ENCODE measurements at regions not wholly inside any gene's neighbourhood (a gene's known extent, or its start where the extent isn't known, plus 50 kb on each side); places are given as distances from the start of the nearest gene placed in this dataset.
"Not testable (repeated sequence)": the region's sequence is repeated elsewhere in the genome, so short reads cannot be mapped to it uniquely, and the experiment has no call there.

DNA sequence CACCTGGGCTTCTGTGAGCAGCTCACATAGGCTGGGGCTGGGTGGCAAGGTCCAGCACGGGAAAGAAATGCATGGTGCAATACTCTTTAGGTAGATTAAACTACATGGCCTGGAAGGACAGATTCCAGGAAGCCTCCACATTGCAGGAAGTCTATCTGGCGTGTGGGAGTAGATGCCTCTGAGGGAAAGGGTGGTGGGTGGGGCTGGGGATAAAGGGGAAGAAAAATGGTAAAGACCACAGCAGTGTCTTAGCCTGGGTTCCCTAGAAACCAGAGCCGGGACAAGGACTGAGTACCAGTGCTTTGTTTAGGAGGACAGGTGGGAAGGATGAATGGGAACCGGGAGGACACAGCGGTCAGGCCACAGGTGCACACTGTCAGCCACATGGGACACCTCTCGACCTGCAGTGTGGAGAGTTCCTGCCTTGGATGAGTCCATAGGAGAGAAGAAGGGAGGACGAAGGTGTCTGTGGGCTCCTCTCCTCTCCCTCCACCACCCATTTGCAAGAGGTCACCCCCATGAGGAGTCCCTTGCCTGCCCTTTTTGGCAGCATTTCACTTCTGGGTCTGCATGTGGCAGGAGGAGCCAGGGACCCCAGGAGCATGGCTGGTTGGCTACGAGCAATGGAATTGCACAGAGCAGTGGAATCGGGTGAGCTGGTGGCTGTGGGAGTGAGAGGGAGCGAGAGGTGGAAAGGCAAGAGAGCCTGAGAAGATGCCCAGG, 91.5 kb upstream of the HS6ST1 start:
- Mint-ChIP-seq H3K27ac (no peak overlapping the region), H3K36me3 (ENCODE audit: low read depth) (no peaks in the 10 kb centered on the region), H3K9me3 (no peaks in the 10 kb centered on the region), H3K27me3 (ENCODE audit: insufficient read depth) (no peaks in the 10 kb centered on the region), H3K4me1 (ENCODE audit: low read depth) (no peaks in the 10 kb centered on the region), H3K4me3 (no peak overlapping the region)
- DNase-seq (ENCODE audit: low spot score): no peak
- intact Hi-C loops (cut with micrococcal nuclease): no loop called here

DNA sequence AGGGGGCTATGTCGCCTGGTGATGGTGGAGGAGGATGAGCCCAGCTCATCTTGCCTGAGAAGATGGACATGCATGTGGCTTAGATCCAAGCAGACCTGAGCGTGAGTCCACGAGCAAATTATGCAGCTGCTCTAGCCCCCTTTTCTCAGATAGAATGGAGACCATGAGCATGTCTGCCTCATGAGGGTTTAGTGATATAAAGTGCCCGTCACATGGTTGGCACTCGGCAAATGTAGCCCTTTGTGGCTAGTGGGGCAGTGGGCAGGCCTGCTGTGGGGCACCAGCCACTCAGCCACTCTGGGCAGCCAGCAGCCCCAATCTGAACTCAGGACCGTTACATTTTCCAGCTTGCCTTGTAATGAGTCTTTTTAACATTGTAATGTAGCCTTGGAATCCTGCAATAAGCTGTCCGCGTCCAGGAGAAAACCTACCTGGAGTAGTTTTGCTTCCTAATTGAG, 92.1 kb upstream of the HS6ST1 start:
- H3K27ac Mint-ChIP-seq: no peak overlapping the region
- H3K4me3 Mint-ChIP-seq: no peak overlapping the region
- H3K4me1 Mint-ChIP-seq (ENCODE audit: low read depth): no peaks in the 10 kb centered on the region
- H3K36me3 Mint-ChIP-seq (ENCODE audit: low read depth): no peaks in the 10 kb centered on the region
- no peak for DNase-seq (ENCODE audit: low spot score)
- intact Hi-C loops (cut with micrococcal nuclease): no loop called here
- no peaks in the 10 kb centered on the region for H3K27me3 Mint-ChIP-seq (ENCODE audit: insufficient read depth)
- no peaks in the 10 kb centered on the region for H3K9me3 Mint-ChIP-seq

DNA sequence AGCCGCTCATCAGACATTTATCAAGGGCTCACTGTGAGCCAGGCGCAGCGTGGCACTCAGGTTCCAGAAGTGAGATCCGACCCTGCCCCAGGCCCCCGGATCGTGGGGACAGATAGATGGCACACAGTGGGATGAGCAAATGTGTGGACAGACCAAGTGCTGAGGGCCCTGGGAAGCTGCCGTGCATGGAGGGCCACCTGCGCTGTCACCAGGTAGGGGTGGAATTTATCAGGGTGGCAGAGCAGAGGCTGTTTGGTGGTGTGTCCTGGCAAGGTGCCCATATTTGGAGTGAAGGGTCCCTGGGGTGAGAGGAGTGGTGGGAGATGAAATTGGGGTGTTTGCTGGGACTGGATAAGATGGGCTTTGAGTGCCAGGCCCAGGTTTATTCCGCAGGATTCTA, 92.8 kb upstream of the HS6ST1 start:
- Mint-ChIP-seq H3K27me3 (ENCODE audit: insufficient read depth) (no peaks in the 10 kb centered on the region), H3K36me3 (ENCODE audit: low read depth) (no peaks in the 10 kb centered on the region), H3K9me3 (no peaks in the 10 kb centered on the region), H3K27ac (no peak overlapping the region), H3K4me3 (no peak overlapping the region), H3K4me1 (ENCODE audit: low read depth) (no peaks in the 10 kb centered on the region)
- intact Hi-C loops (cut with micrococcal nuclease): no loop called here
- no peak for DNase-seq (ENCODE audit: low spot score)

DNA sequence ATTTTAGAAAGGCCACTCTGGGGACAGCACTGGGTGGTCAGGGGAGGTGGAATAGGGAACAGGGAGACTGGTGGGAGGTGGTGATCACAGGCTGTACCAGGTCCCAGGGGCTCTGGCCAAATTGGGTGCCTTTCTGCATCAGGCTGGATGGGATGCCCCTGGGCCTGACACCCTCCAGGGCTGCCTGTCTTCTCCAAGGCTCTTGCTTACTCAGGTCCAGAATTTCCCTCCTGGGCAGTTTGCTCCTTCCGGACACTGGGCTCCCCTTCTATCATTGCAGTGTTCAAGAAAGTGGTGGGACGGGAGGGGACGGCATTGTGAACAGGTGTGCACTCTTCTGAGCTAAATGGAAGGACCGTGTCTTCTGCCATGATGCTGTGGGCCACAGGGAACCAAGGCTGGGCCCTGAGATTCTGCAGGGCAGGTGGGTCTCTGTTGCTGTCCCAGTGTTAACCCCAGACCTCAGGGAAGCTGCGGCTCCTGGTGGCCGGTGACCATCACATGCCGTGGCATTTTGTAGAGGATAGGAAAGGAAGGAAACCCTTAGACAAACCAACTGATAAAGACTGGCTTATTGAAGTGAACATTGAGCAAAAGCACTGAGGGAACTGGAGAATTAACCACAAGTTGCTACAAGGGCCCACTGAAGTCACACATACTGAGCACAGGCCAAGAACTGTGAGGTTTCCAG, 93.7 kb upstream of the HS6ST1 start:
- no peaks in the 10 kb centered on the region for H3K36me3 Mint-ChIP-seq (ENCODE audit: low read depth)

DNA sequence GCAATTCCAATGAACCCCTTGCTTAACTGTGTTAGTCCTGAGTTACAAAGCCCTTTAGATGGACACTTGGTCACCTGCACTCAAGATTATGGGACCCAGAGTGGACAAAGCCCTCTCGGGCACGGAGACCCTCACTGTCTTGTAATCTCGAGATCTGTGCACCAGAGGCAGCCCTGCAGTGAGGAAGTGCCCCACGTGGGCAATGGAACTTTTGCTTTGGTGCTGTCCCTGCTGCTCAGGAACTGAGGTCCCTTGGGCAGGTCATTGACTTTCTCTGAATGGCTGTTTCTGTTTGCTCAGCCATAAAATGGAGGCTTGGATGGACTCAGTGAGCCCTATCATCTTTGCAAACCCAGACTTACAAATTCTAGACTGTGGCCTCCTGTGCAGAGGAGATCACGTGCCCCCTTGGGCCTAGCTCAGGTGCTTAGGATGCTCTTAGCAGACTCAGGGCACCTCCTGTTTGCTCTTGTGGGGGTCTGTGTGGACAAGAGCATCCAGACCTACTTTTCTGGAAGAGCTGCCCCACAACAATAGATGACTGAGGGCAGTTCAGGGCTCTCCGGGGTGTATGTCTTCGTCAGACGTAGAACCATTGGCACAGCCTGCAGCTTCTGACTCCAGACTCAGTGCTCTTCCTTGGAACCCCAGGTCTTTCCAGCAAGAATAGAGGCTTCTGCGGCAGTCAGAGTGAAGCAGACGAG, 94.5 kb upstream of the HS6ST1 start:
- Mint-ChIP-seq H3K27ac (no peak overlapping the region), H3K27me3 (ENCODE audit: insufficient read depth) (no peaks in the 10 kb centered on the region), H3K9me3 (no peaks in the 10 kb centered on the region), H3K4me1 (ENCODE audit: low read depth) (no peaks in the 10 kb centered on the region), H3K4me3 (no peak overlapping the region), H3K36me3 (ENCODE audit: low read depth) (no peaks in the 10 kb centered on the region)
- intact Hi-C loops (cut with micrococcal nuclease): no loop called here
- DNase-seq (ENCODE audit: low spot score): no peak

More for the DNA sequence above, 93.7 kb upstream of the HS6ST1 start:
- intact Hi-C loops (cut with micrococcal nuclease): no loop called here
- DNase-seq (ENCODE audit: low spot score): no peak
- no peaks in the 10 kb centered on the region for H3K9me3 Mint-ChIP-seq
- no peaks in the 10 kb centered on the region for H3K27me3 Mint-ChIP-seq (ENCODE audit: insufficient read depth)
- H3K4me1 Mint-ChIP-seq (ENCODE audit: low read depth): no peaks in the 10 kb centered on the region
- no peak overlapping the region for H3K27ac Mint-ChIP-seq
- no peak overlapping the region for H3K4me3 Mint-ChIP-seq

DNA sequence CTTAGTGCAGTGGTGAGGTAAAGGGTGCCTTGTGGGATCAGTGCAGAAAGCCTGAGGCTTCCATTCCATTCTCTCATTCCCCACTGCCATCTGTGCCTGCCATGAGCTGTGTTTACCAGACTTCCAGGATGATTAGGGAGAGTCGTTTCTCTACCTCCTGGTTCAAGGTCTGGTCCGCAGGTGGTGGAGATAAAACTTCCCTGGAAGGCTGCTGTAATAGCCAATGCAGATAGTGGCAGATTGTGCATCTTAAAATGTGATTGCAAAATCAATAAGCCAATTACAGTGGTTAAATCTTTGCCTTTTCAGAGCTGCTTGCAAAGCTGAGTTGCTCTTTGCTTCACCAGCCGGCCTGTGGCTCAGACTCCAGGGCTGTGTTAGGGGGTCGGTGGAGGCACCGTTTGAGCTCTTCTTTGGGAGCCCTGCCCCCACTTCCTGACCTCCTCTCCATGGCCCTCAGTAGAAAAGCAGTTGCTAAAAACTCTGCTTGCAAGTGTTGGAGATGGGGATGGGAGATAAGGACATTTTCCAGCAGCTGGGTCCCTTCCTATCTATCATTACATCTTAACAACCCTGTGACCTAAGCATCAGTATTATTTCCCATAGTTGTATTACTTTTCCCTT, 95.2 kb upstream of the HS6ST1 start:
- intact Hi-C loops (cut with micrococcal nuclease): no loop called here
- no peaks in the 10 kb centered on the region for H3K36me3 Mint-ChIP-seq (ENCODE audit: low read depth)
- no peaks in the 10 kb centered on the region for H3K4me1 Mint-ChIP-seq (ENCODE audit: low read depth)
- no peaks in the 10 kb centered on the region for H3K9me3 Mint-ChIP-seq
- no peaks in the 10 kb centered on the region for H3K27me3 Mint-ChIP-seq (ENCODE audit: insufficient read depth)
- DNase-seq (ENCODE audit: low spot score): no peak
- H3K27ac Mint-ChIP-seq: no peak overlapping the region
- H3K4me3 Mint-ChIP-seq: no peak overlapping the region

DNA sequence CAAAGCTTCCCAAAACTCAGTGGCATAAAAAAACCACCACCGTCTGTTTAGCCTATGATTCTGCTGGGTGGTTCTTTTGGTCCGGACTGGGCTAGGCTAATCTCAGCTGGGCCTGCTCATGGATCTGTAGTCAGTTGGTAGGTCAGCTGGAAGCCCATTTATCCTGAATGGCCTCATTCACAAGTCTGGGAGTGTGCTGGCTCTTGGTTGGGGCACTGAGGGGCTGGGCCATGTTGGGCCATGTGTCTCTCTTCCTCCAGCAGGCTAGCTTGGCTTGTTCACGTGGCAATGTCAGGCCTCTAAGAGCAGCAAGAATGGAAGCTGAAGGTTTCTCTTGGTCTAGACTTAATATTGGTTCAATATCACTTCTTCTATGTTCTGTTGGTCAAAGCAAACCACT, 95.7 kb upstream of the HS6ST1 start:
- H3K36me3 Mint-ChIP-seq (ENCODE audit: low read depth): no peaks in the 10 kb centered on the region
- DNase-seq (ENCODE audit: low spot score): no peak

DNA sequence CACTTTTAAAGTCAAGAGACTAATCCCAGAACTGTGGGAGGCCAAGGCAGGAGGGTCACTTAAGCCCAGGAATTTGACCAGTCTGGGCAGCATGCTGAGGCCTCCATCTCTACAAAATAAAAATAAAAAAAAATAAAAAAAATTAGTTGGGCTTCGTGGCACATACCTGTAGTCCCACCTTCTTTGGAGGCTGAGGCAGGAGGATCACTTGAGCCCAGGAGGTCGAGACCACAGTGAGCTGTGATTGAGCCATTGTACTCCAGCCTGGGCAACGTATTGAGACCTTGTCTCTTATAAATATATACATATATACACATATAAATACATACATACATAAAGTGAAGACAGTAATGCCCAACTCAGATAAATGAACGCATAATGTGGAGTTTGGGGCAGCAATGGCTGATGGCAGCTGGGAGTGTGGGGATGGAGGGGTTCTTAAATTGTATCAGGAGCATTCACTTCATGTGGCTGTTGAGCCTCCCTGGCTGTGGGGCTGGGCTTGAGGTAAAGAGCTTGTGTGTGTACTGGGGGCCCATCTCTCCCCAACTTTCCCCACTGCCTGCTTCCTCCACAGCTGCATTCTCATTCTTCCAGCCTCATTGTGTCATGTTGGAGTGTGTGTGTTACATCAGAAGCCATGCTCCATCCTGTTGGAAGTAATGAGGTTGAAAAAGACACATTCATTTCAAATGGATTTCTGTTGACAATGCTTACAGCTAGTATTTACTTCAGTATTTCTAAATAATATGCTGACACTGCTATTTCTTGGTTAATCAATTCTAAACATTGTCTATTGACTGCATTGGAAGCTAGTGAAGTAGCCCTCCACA, 96.5 kb upstream of the HS6ST1 start:
- H3K27me3 Mint-ChIP-seq (ENCODE audit: insufficient read depth): no peaks in the 10 kb centered on the region
- intact Hi-C loops (cut with micrococcal nuclease): no loop called here
- no peak overlapping the region for H3K27ac Mint-ChIP-seq
- no peak for DNase-seq (ENCODE audit: low spot score)
- H3K4me3 Mint-ChIP-seq: no peak overlapping the region
- no peaks in the 10 kb centered on the region for H3K9me3 Mint-ChIP-seq
- no peaks in the 10 kb centered on the region for H3K4me1 Mint-ChIP-seq (ENCODE audit: low read depth)
- no peaks in the 10 kb centered on the region for H3K36me3 Mint-ChIP-seq (ENCODE audit: low read depth)

More for the DNA sequence above, 95.7 kb upstream of the HS6ST1 start:
- H3K27ac Mint-ChIP-seq: no peak overlapping the region
- H3K4me3 Mint-ChIP-seq: no peak overlapping the region
- no peaks in the 10 kb centered on the region for H3K9me3 Mint-ChIP-seq
- intact Hi-C loops (cut with micrococcal nuclease): no loop called here
- no peaks in the 10 kb centered on the region for H3K4me1 Mint-ChIP-seq (ENCODE audit: low read depth)
- H3K27me3 Mint-ChIP-seq (ENCODE audit: insufficient read depth): no peaks in the 10 kb centered on the region

DNA sequence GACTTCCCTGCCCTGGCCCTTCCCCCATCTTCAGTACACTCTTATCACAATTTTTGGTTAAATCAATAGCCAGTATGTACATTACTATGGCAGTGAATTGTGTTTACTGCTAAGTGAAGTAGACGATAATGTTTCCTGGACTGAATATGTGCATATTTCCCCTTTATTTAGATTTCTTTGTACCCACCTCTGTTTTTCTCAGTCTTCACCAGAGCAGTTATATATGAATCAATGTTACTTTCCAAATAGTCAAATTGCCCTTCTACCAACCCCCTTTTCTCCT, 97.1 kb upstream of the HS6ST1 start:
- Mint-ChIP-seq H3K27me3 (ENCODE audit: insufficient read depth) (no peaks in the 10 kb centered on the region), H3K36me3 (ENCODE audit: low read depth) (no peaks in the 10 kb centered on the region), H3K4me3 (no peak overlapping the region), H3K4me1 (ENCODE audit: low read depth) (no peaks in the 10 kb centered on the region), H3K27ac (no peak overlapping the region), H3K9me3 (no peaks in the 10 kb centered on the region)
- DNase-seq (ENCODE audit: low spot score): no peak
- intact Hi-C loops (cut with micrococcal nuclease): no loop called here

DNA sequence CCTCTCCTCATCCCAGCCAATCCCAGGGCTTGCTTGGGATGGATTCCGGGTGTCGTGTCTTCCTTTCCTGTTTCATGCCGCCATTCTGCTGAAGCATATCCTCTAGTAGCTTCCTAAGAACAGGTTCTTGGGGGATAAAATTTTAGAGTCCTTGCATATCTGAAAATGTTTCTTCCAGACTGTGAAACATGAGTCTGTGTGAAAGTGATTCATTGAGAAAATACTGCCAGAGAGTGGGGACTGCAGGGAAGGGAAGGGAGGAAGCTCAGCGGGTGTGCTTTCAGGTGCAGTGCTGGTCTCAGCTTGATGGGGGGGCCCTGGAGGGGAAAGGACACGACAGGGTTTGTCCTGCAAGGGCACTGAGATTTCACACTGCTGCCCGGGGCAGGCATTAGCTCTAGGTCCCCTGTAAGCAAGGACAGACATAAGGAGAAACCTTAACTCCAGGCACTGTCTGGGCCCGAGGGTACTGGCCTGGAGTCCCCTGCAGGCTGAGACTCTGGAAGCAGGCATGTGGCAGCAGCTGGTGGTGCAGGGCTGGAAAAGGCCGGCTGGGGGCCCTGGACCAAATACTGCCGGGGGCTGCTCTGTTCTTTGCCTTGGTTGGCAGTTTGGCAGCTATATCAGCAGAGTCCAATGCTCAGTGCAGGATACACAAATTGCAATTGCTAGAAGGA, 97.6 kb upstream of the HS6ST1 start:
- Mint-ChIP-seq H3K9me3 (no peaks in the 10 kb centered on the region), H3K27me3 (ENCODE audit: insufficient read depth) (no peaks in the 10 kb centered on the region), H3K4me3 (no peak overlapping the region), H3K36me3 (ENCODE audit: low read depth) (no peaks in the 10 kb centered on the region), H3K27ac (no peak overlapping the region), H3K4me1 (ENCODE audit: low read depth) (no peaks in the 10 kb centered on the region)
- intact Hi-C loops (cut with micrococcal nuclease): no loop called here
- no peak for DNase-seq (ENCODE audit: low spot score)

DNA sequence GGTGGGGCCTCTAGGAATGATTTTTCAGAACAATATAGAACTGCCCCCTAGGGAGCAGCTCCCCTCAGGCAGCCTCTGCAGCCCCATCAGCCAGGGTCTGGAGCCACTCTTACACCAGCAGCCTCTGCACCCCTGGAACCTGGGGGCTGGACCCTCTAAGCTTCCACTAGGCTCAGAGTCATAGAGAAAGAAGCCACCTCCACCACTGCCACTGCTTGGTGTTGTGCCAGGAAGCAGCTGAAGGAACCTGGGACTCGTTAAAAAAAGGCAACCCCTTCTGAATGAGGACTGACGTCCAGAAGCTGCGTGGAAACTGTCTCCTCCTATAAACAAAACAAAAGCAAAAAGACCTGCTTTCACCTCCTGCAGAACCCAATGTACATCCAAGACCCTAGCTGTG, 98.1 kb upstream of the HS6ST1 start:
- no peaks in the 10 kb centered on the region for H3K27me3 Mint-ChIP-seq (ENCODE audit: insufficient read depth)
- H3K27ac Mint-ChIP-seq: no peak overlapping the region
- no peak for DNase-seq (ENCODE audit: low spot score)
- no peaks in the 10 kb centered on the region for H3K4me1 Mint-ChIP-seq (ENCODE audit: low read depth)
- intact Hi-C loops (cut with micrococcal nuclease): no loop called here
- H3K9me3 Mint-ChIP-seq: no peaks in the 10 kb centered on the region
- no peak overlapping the region for H3K4me3 Mint-ChIP-seq
- no peaks in the 10 kb centered on the region for H3K36me3 Mint-ChIP-seq (ENCODE audit: low read depth)

DNA sequence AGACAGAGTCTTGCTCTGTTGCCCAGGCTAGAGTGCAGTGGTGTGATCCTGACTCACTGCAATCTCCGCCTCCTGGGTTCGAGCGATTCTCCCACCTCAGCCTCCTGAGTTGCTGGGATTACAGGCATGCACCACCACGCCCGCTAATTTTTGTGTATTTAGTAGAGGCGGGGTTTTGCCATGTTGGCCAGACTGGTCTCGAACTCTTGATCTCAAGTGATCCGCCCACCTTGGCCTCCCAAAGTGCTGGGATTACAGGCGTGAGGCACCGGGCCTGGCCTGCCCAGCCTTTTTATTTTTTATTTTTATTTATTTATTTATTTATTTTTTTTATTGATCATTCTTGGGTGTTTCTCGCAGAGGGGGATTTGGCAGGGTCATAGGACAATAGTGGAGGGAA, 98.6 kb upstream of the HS6ST1 start:
- H3K27me3 Mint-ChIP-seq (ENCODE audit: insufficient read depth); DNase-seq (ENCODE audit: low spot score); H3K36me3 Mint-ChIP-seq (ENCODE audit: low read depth); intact Hi-C loops (cut with micrococcal nuclease); H3K27ac Mint-ChIP-seq; H3K9me3 Mint-ChIP-seq; H3K4me3 Mint-ChIP-seq; H3K4me1 Mint-ChIP-seq (ENCODE audit: low read depth): not testable (repeated sequence)

All from activated T-helper 1 cell treated with anti-CD3 and anti-CD28 coated beads, Interleukin-12 subunit alpha, Interleukin-12 subunit beta, Interleukin-2, Interleukin-4 antibody, amounts not matched to agents 30 ng/mL and 10 ng/mL and 1 ng/mL, durations not matched to agents 14 hours and 24 hours and 36 hours (primary cell).